GM23248 (cell line): ENCODE measurements at regions not wholly inside any gene's neighbourhood (a gene's known extent, or its start where the extent isn't known, plus 50 kb on each side); places are given as distances from the start of the nearest gene placed in this dataset.

Source experiments
- EZH2 ChIP-seq: fragments of 200-600 bp; sonication (generic); IDR thresholded peaks from 2 replicates; pipeline ENCODE4 v1.6.1; 2018; ENCODE audit warnings: antibody characterized with exemption, mild to moderate bottlenecking; ENCODE audit not compliant: insufficient read depth, poor library complexity, severe bottlenecking
- EZH2phosphoT487 ChIP-seq: fragments of 200-600 bp; sonication (generic); IDR thresholded peaks from 2 replicates; pipeline ENCODE4 v1.6.1; 2018; ENCODE audit warnings: antibody characterized with exemption, moderate library complexity, mild to moderate bottlenecking, low read depth; ENCODE audit not compliant: insufficient read depth

DNA sequence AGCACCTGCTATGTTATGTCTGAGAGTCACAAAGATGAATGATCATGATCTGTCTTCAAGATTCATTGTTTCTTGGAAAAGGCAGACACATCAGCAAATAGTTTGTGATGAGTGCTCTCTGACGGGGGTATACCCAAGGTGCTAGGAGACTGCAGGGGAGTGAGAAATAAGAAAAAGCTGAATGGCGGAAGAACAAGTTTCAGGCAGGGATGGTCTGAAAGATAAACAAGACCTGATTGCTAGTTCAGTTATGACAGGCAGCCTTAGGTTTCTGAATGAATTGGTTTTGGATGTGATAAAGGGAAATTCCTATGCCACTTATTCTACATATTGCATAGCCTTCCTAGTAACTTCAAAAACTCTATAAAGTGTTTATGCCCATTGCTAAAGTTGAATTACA lies 327.0 kb upstream of the DKK2 start:
- TF ChIP-seq EZH2 (no peak), EZH2phosphoT487 (no peak)
